Right lobe of liver (tissue), 6 donors: ENCODE measurements at regions not wholly inside any gene's neighbourhood (a gene's known extent, or its start where the extent isn't known, plus 50 kb on each side); places are given as distances from the start of the nearest gene placed in this dataset.

Experiments used
- ATAC-seq, 4 donors: fragments of 200-7000 bp; cut with Tn5 transposase; one replicate each; pipeline ENCODE4 v1.9.1; 2020; ENCODE audit warnings: mild to moderate bottlenecking in 4 of 4, moderate library complexity in 4 of 4
- DNase-seq, 3 donors: peaks; one replicate each; pipeline ENCODE4 v3.0.0-alpha.2; 2020
- H3K27ac ChIP-seq, 3 donors: fragments of 200-600 bp; one replicate each; pipeline ENCODE4 v1.8.0; 2022
- H3K27me3 ChIP-seq, 2 donors: fragments of 200-600 bp; one replicate each; pipeline ENCODE4 v1.8.0; 2022
- H3K36me3 ChIP-seq, 4 donors: fragments of 200-600 bp; sonication (generic) in 1 of 4; one replicate each; pipeline versions ENCODE4 v1.5.1 to v1.8.0; 2017 to 2022; ENCODE audit warnings: control low read depth in 1 of 4
- H3K4me1 ChIP-seq, 4 donors: fragments of 200-600 bp; sonication (generic) in 1 of 4; one replicate each; pipeline versions ENCODE4 v1.5.1 to v1.8.0; 2017 to 2022; ENCODE audit warnings: control low read depth in 1 of 4
- H3K4me3 ChIP-seq, 3 donors: fragments of 200-600 bp; one replicate each; pipeline ENCODE4 v1.8.0; 2022
- H3K9me3 ChIP-seq, 4 donors: fragments of 200-600 bp; sonication (generic) in 1 of 4; one replicate each; pipeline versions ENCODE4 v1.5.1 to v1.8.0; 2017 to 2022; ENCODE audit warnings: control low read depth in 1 of 4
- POLR2A ChIP-seq: fragments of 450-650 bp; IDR thresholded peaks from one replicate; pipeline ENCODE4 v1.6.1; 2017; ENCODE audit warnings: antibody characterized with exemption, mild to moderate bottlenecking
- WGBS: methylation state at CpG from one replicate; pipeline ENCODE4 v1.1.6; 2018; ENCODE audit warnings: low coverage, low lambda C conversion rate; ENCODE audit not compliant: insufficient coverage; ENCODE audit errors: missing lambda C conversion rate; 5-methylcytosine and 5-hydroxymethylcytosine counted together
- intact Hi-C, 2 donors: fragments of 100-400 bp; cut with DNase I; formaldehyde crosslinking; loops; one replicate each; pipeline versions ENCODE4 v1.11.2 to v1.14.1; 2022
- TF ChIP-seq, protein P1 (sequence below), 4 donors: fragments of 200-600 bp in 3 of 4; fragments of 450-650 bp in 1 of 4; IDR thresholded peaks; one replicate each; pipeline versions ENCODE4 v1.5.1 to v1.8.0; 2016 to 2022; ENCODE audit warnings: antibody characterized with exemption in 4 of 4, mild to moderate bottlenecking in 2 of 4
- donor health status: DM: no; HTN: yes; CAD: no.
- donor health status: DM: no; HTN: no; CAD: no.
- donor health status: DM: no; HTN: no; CAD: no.
- donor health status: DM: no; HTN: yes; CAD: no.
- donor health status: DM: no; HTN: yes; CAD: no.

DNA sequence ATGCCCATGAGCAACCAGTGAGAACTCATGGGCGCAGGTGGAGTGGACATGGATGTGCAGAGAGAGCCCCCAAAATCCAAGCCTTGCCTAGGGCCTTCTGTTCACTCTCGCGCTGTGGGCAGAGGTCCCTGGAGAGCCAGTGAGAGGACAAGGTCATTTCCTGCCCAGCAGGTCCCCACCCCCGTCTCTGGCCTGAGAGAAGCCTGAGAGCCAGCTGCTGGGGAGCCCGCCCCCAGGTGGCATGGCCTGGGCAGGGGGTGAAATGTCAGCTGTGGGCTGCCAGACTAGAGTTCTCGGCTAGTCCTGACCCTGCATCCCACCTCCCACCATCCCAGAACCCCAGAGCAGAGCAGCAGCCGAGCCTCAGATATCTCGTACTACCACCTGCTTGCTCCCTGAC, 85.3 kb downstream of the BARX1 start:
- WGBS = no CpG with 5 or more reads among the region's 8 CpGs
- H3K27ac ChIP-seq = no peak overlapping the region
- TF ChIP-seq, protein P1, sequence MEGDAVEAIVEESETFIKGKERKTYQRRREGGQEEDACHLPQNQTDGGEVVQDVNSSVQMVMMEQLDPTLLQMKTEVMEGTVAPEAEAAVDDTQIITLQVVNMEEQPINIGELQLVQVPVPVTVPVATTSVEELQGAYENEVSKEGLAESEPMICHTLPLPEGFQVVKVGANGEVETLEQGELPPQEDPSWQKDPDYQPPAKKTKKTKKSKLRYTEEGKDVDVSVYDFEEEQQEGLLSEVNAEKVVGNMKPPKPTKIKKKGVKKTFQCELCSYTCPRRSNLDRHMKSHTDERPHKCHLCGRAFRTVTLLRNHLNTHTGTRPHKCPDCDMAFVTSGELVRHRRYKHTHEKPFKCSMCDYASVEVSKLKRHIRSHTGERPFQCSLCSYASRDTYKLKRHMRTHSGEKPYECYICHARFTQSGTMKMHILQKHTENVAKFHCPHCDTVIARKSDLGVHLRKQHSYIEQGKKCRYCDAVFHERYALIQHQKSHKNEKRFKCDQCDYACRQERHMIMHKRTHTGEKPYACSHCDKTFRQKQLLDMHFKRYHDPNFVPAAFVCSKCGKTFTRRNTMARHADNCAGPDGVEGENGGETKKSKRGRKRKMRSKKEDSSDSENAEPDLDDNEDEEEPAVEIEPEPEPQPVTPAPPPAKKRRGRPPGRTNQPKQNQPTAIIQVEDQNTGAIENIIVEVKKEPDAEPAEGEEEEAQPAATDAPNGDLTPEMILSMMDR (IDR thresholded peaks at IDR 0.05) = no peak
- no peak for TF ChIP-seq POLR2A
- H3K36me3 ChIP-seq = no peaks in the 10 kb centered on the region
- H3K4me3 ChIP-seq = no peak overlapping the region
- no peaks in the 10 kb centered on the region for H3K9me3 ChIP-seq
- ATAC-seq (no peak), DNase-seq (no peak)
- no peaks in the 10 kb centered on the region for H3K27me3 ChIP-seq
- intact Hi-C loops = no loop called here
- H3K4me1 ChIP-seq = no peaks in the 10 kb centered on the region

DNA sequence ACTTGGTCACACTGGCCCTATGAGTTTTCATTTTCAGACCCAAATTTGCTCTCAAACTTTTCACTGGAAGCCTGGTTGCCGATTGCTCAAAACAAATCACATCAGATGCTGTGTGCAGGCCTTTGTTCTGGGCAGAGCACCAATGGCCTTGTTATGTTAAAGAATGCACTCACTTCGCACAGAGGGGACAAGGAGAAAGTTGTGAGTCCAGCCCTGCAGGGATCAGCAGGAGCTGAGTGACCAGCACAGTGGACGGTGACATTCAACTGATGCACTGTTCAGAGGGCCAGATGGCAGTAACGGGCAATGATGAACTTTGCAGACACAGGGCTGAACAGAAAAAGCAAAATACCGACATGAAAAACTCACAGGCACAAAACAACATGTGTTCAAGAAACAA, 86.1 kb downstream of the BARX1 start:
- Histone ChIP-seq H3K4me1 (no peaks in the 10 kb centered on the region), H3K9me3 (no peaks in the 10 kb centered on the region), H3K36me3 (no peaks in the 10 kb centered on the region), H3K27me3 (no peaks in the 10 kb centered on the region), H3K4me3 (no peak overlapping the region), H3K27ac (no peak overlapping the region)
- ATAC-seq = no peak
- TF ChIP-seq, protein P1 (IDR thresholded peaks at IDR 0.05) = no peak
- no peak for TF ChIP-seq POLR2A
- intact Hi-C loops = no loop called here
- no peak for DNase-seq
- WGBS = 79% methylated on average over 5 of the region's 5 CpGs

DNA sequence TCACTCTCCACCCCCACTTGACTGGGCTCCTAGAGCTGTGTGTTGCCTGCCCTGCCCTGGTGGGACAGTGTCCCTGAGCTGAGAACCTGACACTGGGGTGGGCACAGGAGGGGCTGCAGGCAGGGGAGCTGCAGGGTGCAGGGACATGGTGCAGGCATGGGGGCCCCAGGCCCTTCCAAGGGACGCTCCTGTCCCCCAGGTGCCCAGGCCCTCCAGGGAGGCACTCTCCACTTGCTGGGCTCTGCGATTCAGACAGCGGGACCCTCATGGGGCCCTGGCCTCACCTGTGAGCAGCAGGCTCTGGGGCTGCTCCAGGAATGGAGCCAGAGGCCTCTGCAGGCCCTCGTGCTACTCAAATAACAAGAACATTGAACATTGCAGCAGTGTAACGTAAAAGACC, 89.4 kb downstream of the BARX1 start:
- ATAC-seq (no peak), DNase-seq (no peak)
- Histone ChIP-seq H3K36me3 (no peaks in the 10 kb centered on the region), H3K4me3 (no peak overlapping the region), H3K27ac (no peak overlapping the region), H3K4me1 (no peaks in the 10 kb centered on the region), H3K9me3 (no peaks in the 10 kb centered on the region), H3K27me3 (no peaks in the 10 kb centered on the region)
- TF ChIP-seq, protein P1 (IDR thresholded peaks at IDR 0.05) = no peak
- TF ChIP-seq POLR2A = no peak
- intact Hi-C loops = no loop called here
- WGBS = no CpG with 5 or more reads among the region's 5 CpGs

DNA sequence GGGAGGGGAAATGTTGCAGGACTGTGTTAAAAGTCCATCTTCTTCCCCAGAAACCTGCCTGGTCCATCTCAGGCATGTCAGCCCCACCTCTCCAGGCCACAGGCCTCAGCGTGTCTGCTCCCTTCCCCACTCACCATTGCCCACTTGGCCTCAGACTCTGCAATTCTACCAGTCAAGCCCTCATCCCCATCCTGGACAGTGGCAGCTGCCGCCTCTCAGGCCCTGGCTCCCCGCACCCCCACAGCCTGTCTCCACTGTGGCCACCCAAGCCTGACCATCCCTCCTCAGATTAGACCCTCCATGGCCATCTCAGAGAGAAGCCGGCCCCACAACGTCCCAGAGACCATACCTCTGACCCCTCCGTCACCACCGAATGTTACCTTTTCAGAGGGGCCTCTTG, 89.9 kb downstream of the BARX1 start:
- intact Hi-C loops = no loop called here
- 76% methylated on average over 5 of the region's 7 CpGs for WGBS
- Histone ChIP-seq H3K4me1 (no peaks in the 10 kb centered on the region), H3K4me3 (no peak overlapping the region), H3K27me3 (no peaks in the 10 kb centered on the region), H3K36me3 (no peaks in the 10 kb centered on the region), H3K27ac (no peak overlapping the region), H3K9me3 (no peaks in the 10 kb centered on the region)
- ATAC-seq (no peak), DNase-seq (no peak)
- TF ChIP-seq, protein P1 (IDR thresholded peaks at IDR 0.05) = no peak
- TF ChIP-seq POLR2A = no peak

DNA sequence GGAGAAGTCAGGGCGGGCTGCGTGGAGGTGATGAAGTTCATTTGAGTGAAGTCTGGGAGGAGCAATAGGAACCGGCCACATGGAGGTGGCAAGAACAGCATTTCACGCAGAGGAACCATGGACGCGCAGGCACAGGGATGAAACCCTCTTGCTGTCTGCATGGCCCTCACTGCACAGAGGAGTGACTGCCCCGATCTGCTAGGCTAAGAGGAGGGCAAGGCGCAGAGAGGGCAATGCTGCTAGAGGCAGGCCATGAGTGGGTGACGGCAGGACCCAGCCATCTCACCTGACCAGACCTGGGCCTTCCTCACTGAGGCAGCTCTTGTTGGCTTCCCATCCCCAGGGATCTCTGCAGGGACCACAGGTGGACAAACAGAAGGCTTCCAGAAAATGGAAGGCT, 90.3 kb downstream of the BARX1 start:
- H3K27me3 ChIP-seq = no peaks in the 10 kb centered on the region
- H3K27ac ChIP-seq = no peak overlapping the region
- DNase-seq = no peak

More for the DNA sequence above, 90.3 kb downstream of the BARX1 start:
- ATAC-seq = no peak
- intact Hi-C loops = no loop called here
- Histone ChIP-seq H3K4me3 (no peak overlapping the region), H3K4me1 (no peaks in the 10 kb centered on the region), H3K9me3 (no peaks in the 10 kb centered on the region), H3K36me3 (no peaks in the 10 kb centered on the region)
- no peak for TF ChIP-seq POLR2A
- TF ChIP-seq, protein P1 (IDR thresholded peaks at IDR 0.05) = no peak
- WGBS = 86% methylated on average over 4 of the region's 9 CpGs
